Stimulated activated CD4-positive, alpha-beta T cell treated with anti-CD3 and anti-CD28 coated beads, Interleukin-15, amount 100 ng/mL, for 48 hours (primary cell): ENCODE measurements at regions not wholly inside any gene's neighbourhood (a gene's known extent, or its start where the extent isn't known, plus 50 kb on each side); places are given as distances from the start of the nearest gene placed in this dataset.
"Not testable (repeated sequence)": the region's sequence is repeated elsewhere in the genome, so short reads cannot be mapped to it uniquely, and the experiment has no call there.

Experiments
- DNase-seq, 2 donors: peaks; one replicate each; pipeline ENCODE4 v3.0.0-alpha.2; 2020; ENCODE audit warnings: low read depth in 2 of 2

GRCh38 chr6:5898102-5898501 lies 108.6 kb downstream of the NRN1 start:
- DNase-seq, result no peak

DNA sequence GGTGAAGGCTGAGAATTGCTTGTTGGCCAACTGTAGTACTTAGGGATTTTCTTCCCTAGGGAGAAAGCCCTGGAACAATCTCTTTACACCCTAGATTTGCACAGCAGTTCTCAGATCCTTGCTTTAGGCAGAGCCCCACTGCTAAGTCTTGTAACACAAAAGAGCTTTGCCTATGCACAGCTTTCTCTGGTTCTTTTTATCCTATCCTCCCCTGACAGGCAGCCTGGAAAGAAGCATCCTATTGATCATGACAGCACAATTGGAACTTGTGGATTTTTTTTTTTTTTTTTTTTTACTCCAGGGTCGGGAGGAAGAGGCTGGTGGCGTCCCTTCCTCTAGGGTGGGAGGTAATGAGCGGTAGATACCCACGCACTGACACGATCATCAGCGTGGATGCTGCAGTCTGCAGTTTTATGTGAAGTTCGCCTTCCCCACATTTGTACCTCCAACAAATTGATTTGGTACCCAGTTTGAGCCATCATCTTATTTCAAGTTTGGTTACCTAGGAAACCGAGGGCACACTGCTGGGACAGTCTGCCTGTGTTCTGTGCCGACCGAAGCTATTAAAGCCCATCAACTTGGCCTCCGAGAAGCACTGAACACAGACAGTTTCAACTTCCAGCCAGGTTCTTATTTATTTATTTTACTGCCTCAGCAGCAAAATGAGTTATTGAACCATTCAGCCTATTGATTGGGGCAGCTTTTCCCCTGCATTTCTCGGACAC lies 110.1 kb downstream of the NRN1 start:
- no peak for DNase-seq

GRCh38 chr6:5894357-5894756 lies 112.4 kb downstream of the NRN1 start:
- DNase-seq, result no peak

DNA sequence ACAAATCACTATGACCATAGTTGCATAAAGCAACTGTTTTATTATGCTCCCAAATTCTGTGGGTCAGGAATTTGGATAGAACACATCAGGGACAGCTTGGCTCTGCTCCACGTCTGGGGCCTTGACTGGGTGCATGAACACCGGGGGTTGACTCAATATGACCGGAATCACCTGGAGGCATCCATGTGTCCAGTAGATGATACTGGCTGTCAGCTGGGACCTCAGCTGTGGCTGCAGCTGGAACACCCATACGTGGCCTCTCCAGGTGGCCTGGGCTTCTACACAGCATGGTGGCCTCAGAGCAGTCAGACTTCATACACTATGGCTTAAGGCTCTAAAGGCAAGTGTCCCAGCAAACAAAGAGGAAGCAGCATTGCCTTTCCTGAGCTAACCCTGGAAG lies 113.4 kb downstream of the NRN1 start:
- no peak for DNase-seq

DNA sequence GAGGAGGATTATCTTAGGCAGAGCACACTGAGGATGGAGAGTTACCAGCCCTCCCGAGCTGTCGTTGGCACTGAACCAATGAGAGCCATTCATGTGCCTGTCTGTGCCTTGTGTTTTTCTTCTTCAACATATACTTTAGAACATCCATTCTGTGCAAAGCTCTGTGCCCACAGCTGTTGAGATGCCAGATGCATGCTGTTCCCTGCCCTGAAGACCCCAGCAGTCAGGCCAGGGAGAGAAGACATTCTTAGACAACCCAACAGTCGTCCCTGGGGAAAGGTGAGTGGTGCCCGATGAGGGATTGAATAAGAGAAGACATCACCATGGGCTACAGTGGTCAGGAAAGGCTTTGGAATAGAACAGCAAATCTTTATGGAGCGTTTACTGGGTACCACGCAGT lies 114.1 kb downstream of the NRN1 start:
- no peak for DNase-seq

DNA sequence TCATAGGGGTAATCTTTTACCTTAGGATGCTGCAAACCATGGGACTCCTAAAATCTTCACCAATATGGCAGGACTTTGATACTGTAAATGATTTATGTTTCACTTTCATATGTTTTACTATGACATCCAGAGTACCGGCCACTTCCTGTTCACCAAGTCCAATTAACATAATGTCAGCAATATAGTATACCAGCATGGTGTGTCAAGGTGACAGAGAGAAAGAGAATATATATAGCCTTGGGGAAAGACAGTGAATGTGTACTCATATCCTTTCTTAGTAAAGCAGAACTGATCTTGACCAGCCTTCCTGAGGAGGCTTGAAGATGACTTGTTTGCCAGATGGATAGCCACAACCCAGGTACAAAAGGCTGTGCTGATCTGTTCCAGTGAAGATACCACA lies 127.9 kb downstream of the NRN1 start:
- no peak for DNase-seq

- no peak for DNase-seq
Measured at GRCh38 chr6:5876076-5876475, 130.6 kb downstream of the NRN1 start.

- not testable (repeated sequence) for DNase-seq
Measured at GRCh38 chr6:5873976-5874375, 132.7 kb downstream of the NRN1 start.

GRCh38 chr6:5871296-5871695 lies 135.4 kb downstream of the NRN1 start:
- no peak for DNase-seq

- DNase-seq, result no peak
Measured at GRCh38 chr6:5869676-5870075, 137.0 kb downstream of the NRN1 start.

- no peak for DNase-seq
Measured at GRCh38 chr6:5869261-5869660, 137.5 kb downstream of the NRN1 start.

GRCh38 chr6:5866547-5867051 lies 140.1 kb downstream of the NRN1 start:
- DNase-seq, result no peak

- no peak for DNase-seq
Measured at GRCh38 chr6:5865506-5866031, 141.2 kb downstream of the NRN1 start.

DNA sequence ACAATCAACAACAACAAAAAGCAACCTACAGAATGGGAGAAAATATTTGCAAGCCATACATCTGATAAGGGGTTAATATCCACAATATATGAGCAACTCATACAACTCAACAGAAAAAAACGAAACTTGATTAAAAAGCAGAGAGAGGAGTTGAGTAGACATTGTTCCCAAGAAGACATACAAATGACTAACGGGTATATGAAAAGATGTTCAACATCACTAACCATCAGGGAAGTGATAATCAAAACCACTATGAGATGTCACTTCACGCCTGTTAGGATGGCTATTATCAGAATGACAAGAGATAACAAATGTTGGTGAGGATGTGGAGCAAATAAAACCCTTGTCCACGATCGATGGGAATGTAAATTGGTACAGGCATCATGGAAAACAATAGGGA lies 145.9 kb downstream of the NRN1 start:
- DNase-seq, result no peak

DNA sequence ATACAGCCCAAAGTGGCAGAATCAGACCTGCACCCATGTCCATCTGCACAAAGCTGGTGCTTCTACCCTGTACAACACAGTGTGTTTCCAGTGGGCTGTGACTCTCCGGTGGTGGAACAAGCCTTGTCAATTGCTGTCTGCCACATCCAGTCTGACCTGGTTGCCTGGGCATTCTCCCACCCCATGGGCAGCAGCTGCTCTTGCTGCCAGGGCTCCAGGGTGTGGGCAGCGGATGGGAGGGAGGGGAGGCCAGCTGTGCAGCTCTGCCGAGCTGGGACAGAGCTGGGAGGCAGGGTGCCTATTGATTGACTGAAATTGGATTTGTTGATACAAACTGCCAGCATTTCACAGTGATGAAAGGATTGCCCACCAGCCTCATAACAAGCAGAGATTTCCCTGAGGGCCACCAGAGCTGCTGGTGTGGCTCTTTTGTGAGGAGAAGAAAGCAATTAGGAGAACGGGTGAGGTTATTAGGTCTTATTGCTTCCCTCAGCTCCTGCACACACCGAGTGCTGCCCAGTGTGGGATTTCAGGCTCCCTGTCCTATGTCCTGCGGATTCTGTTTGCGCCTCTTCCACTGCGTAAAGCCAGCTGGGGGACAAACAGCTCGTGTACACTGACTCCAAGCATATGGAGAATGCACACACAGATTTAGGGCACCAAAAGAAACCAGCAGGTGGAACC lies 150.8 kb downstream of the NRN1 start:
- DNase-seq, result no peak

- DNase-seq, result no peak
Measured at GRCh38 chr6:5854899-5855298, 151.8 kb downstream of the NRN1 start.

DNA sequence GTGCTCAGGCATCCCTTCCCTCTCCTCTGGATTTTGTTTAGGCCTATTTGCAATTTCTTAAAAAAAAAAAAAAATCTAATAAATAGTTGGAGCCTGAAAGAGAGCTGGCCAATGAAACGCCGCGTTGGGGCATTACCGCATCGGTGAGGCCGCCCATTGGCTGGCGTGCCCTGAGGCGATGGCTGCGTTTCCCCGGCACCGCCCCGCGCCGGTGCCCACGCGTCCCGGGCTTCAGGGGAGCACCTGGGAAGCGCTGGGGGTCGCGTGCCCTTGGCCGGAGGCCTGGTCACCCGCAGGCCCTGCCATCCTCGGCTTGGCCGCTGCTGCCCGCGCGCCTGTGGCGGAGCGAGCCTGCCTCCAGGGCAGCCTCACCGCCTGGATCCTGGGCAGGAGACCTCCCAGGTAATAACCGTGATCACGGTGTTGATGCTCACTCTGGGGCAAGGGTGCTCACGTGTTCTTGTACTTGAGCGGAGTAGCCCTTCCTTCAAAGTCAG lies 155.4 kb downstream of the NRN1 start:
- DNase-seq, result peak; percentile 44 to 62

GRCh38 chr6:5850848-5851255 lies 155.9 kb downstream of the NRN1 start:
- no peak for DNase-seq

DNA sequence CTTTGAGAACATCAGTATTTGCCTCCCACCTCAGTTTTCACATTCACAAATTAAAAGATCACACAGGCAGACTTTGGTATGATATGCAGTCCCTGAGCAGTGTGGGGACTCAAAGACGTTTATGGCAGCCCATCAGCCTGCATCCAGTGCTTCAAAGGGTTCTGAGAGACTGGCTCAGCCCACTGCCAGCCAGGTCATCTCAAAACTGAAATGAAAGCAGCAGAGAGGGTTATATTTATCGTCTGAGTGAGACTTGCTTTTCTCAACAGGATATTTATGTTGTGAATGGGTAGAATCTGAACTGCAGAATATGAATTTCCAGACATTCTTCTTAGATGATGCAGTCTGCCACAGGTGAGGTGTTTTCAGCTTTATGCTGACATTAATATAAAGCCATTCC lies 159.8 kb downstream of the NRN1 start:
- DNase-seq, result no peak

DNA sequence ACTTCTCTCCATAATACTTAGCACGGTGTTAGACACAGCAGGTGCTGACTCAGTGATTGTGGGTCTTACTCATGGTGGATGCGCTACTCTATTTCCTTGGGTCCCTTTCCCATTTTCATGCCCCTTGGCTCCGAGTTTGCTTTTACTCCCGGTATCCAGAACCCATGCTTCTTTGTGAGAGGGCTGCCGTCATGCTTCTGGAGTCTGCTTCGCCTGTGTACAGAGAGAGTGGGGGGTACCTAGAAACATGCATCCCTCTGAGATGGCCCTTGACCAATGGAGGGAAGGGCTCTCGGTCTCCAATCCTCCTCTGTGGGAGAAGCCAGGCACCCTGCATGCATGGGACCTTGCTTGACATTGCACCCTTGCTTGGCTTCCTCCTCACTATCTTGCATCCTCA lies 160.4 kb downstream of the NRN1 start:
- DNase-seq, result no peak

DNA sequence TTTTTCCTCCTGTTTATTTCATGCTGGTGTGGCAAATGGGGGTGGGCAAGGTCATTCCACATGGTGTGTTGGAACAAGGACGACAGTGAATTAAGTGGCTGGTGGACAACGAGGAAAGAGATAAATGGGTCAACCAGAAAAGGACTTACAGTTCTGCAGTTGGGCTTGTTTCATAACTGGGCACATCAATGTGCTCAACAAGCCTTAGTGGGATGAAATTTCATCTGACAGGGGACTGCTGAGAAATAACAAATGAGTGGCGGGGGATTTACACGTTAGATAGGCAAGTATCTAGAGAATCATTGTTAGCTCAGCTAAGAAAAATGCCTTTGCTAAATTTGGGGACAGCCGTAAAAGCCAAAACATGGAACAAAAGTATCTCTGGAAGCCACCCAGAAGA lies 163.6 kb downstream of the NRN1 start:
- DNase-seq, result no peak

DNA sequence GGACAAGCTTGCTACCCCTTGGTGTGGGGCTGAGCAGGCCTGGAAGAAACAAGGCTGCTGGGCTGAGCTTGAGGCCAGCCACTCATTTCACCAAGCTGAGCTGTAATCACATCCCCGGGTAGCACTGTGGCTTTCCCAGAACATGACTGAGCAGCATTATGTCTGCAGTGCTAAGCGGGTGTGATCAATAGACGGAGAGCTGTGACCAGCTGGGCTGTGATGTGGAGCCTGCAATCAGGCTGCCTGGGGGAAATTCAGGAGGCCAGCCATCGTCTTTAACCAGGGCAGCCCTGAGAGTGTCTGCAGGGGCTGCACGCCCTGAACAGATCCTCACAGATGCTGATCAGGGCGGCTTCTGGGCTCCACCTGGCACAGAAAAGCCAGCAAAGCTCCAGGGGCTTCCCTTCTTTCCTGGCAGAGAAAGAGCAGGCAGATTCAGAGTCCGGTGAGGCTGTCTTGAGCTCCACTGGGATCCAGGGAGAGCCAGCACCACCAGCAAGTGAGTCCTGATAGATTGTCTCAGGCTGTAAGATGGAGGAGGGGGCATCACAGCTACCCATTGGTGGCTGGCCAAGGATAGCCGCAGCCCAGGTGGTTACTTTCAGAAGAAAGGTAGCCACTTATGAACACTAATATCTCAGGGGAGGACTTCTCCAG lies 165.9 kb downstream of the NRN1 start:
- no peak for DNase-seq
